HG03378 (cell line): ENCODE measurements at regions not wholly inside any gene's neighbourhood (a gene's known extent, or its start where the extent isn't known, plus 50 kb on each side); places are given as distances from the start of the nearest gene placed in this dataset.
"Not testable (repeated sequence)": the region's sequence is repeated elsewhere in the genome, so short reads cannot be mapped to it uniquely, and the experiment has no call there.

ENCODE experiments used
- ATAC-seq: cut with Tn5 transposase; IDR thresholded peaks from one replicate; pipeline ENCODE4 v1.9.1; 2021; ENCODE audit warnings: mild to moderate bottlenecking, moderate library complexity; ENCODE audit not compliant: unreplicated experiment

DNA sequence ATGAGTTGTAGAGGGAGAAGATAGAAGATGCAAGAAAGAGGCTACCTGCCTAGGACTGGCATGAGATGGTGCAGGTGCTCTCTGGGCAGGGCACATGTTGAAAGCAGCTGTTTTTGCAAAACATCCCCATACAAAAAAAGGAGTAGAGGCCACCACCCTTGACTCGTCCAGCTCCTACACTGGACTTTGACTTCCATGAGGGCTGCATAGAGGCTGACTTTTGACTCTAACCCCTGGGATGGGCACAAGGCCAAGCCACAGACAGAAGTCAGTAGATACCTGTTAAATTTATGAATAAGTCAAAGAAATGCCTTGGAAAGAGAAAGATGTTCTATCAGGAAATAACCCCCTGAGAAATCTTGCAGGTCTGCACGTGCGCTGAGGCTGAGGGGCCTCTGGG lies 1139.1 kb upstream of the TMEM132C start:
- ATAC-seq: no peak

DNA sequence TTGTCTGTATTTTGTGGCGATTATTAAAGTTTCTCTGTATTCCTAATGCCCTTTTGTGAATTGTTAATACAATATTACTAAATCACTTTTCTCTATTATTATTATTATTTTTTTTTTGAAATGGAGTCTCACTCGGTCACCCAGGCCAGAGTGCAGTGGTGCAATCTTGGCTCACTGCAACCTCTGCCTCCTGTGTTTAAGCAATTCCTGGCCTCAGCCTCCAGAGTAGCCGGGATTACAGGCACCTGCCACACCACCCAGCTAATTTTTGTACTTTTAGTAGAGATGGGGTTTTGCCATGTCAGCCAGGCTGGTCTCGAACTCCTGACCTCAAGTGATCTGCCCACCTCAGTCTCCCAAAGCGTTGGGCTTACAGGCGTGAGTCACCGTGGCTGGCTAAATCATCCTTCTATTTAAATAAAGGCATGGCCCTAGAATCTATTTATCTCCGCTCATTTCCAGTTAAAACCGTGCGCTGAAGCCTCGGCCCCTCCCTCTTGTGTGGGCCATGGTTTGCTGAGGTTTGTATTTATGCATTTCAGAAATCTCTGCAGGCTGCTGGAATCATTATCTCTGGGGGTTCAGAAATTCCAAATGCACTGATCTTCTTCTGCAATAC lies 1136.4 kb upstream of the TMEM132C start:
- ATAC-seq: no peak

DNA sequence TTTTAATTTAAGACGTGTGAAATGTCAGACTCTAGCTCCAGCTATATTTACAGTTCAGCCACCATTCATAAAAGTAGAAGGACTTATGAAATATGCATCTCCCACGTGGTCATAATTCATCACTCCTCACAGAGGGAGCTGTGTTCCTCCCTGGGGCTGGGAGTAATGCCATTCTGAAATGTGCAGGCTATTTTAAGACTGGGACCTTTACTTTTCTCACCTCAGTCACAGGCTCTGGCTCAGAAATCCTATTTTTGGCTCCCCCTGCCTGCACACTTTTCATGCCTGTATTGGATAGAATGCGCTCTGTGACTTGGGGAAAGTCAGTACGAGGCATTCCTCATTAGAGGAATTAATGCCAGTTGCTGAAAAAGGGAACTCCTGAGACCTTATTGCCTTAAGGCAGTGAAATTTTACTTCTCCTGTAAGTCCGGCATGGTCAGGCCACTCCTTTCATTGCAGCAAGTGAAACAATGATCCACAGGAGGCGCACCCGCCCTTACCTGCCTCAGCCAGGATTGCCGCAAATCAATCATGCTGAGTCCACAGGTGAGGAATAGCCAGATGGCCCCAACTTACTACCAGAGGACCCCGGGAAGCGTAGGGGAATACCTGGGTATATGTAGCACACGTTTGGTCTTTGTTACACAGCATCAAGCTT lies 1133.2 kb upstream of the TMEM132C start:
- no peak for ATAC-seq

GRCh38 chr12:127140864-127141484 lies 1126.0 kb upstream of the TMEM132C start:
- ATAC-seq: not testable (repeated sequence)

GRCh38 chr12:127143020-127143419 lies 1124.0 kb upstream of the TMEM132C start:
- no peak for ATAC-seq

GRCh38 chr12:127144770-127145169 lies 1122.2 kb upstream of the TMEM132C start:
- no peak for ATAC-seq

DNA sequence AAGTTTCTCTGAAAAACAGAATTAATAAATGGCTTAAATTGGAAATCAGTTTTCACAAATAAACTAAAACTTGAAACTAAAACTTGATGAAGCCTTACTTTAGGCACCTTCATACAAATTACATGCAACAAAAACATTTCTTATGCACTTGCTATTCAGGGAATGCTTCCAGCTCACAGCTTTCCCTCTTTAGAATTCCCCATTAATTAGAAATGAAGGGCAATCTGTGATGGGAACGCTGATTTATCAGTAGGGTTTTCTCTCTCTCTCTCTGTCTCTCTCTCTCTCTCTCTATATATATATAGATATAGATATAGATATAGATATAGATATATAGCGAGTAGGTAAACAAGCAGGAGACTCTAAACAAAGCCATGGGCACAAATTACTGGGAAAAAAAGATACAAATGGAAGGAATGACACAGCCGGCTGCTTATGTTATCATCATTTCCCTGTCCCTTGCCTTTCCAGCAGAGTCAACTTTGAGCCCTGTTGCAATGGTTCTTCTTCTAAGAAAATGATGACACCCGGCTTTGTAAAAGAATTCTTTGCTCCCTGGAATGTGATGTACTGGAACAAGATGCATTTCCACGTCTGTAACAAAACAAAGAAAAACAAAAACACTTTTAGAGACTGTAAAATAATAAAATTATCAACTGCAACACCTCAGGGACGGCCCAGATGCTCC lies 1121.6 kb upstream of the TMEM132C start:
- ATAC-seq: no peak

- ATAC-seq: no peak
Measured at GRCh38 chr12:127145929-127146789, 1120.8 kb upstream of the TMEM132C start.

DNA sequence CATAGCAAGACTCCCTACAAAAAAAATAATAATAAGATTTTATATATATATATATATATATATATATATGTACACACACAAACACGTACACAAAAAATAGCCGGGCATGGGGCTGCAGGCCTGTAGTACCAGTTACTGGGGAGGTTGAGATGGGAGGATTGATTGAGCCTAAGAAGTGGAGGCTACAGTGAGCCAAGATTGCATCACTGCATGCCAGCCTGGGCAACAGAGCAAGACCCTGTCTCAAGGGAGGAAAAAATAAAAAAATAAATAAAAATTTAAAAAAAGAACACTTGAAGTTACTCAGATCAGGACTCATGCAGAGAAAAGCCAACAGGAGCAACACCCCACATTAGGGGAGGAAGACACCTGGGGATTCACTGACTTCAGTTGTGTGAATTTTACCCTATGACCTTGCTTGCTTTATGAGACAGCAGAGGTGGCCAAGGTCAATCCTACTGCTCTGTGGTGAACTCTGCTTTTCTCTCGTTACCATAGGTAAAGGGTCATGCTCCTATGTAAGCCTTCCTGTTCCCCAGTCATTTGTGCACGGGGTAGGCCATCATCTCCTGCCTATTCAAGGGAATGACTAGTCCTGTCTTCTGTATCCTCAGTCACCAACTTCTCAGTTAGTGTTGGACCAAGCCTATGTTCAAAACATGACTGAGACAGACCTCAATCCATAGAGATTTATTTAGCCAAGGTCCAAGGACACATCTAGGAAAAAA lies 1119.8 kb upstream of the TMEM132C start:
- ATAC-seq: no peak

DNA sequence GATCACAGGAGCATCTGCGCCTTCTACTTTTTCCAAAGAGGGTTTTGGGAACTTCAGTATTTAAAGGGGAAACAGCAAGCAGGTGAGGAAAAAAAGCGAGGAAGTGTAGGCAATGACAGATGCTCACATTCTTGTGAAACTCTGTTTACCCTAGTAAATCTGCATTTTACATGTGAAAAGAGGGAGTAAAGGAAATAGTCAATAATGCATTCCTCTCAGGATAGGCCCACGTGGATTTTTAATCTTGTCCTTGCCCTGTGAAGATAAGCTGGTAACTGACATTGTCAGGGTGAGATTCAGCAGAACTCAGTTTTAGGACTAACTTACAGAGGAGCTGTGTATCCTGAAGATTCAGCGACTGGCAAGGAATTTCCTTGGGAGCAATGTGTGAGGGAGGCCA lies 1119.2 kb upstream of the TMEM132C start:
- no peak for ATAC-seq

- ATAC-seq: no peak
Measured at GRCh38 chr12:127148318-127148717, 1118.7 kb upstream of the TMEM132C start.

DNA sequence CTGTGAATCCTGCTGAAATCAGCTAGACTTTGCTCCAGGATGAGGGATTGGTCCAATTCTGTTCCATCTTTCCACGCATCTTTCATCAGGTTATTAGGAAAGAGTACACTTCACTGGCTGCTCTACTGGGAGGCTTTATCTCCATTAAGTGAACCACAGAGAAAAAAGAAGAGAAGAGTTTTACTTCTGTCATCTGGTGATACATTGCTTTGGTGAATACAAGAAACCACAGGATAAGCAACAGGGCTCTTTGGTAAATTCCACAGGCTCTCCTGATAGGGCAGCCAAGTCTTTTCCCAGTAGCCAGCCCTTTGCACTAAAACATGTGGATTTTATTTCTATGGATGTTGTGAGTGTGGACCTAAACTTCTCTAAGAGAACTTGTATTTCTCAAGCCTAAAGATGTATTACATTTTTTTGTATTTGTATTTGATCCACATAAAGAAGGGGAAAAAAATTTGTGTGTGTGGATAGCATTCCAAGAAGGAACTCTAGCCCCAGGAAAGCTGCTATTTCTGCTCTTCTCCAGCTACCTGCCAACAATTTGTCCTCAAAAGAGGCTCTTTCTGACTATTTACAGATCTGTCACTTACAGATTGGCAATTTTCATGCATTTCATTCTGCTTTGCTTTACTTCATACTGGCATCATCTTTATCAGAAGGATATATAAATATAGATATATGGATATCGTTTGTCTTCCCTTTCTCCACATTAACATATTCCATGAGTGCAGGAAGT lies 1117.6 kb upstream of the TMEM132C start:
- no peak for ATAC-seq

- peak; percentile 55 for ATAC-seq
Measured at GRCh38 chr12:127150028-127150427, 1116.9 kb upstream of the TMEM132C start.

DNA sequence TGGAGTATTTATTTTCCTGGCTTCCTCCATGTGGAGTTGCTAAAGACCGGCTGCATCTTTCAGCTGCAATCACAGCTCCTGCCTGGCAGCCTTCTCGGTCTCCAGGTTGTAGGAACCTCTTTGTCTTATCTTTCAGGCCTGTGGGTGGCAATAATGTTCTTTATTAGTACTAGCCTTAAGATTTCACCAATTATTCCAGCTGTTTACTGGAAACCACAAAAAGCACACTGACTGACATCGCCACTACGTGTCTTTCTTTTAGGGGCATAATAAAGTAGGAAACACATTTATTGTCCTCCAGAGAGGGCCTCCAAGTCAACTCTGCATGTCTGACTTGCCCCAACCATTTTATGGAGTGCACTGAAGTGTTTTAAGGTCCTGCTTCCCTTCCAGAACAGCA lies 1116.5 kb upstream of the TMEM132C start:
- ATAC-seq: no peak

GRCh38 chr12:127150956-127151355 lies 1116.0 kb upstream of the TMEM132C start:
- no peak for ATAC-seq

DNA sequence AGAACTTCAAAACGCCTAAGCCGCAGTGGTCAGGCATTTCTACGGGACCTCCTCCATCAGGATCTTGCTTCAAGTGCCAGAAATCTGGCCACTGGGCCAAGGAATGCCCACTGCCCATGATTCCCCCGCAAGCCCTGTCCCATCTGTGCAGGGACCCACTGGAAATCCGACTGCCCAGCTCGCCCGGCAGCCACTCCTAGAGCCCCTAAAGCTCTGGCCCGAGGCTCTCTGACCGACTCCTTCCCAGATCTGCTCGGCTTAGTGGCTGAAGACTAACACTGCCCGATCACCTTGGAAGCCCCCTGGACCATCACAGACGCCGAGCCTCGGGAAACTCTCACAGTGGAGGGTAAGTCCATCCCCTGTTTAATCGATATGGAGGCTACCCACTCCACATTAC lies 1113.0 kb upstream of the TMEM132C start:
- no peak for ATAC-seq

- not testable (repeated sequence) for ATAC-seq
Measured at GRCh38 chr12:127154830-127155229, 1112.1 kb upstream of the TMEM132C start.

GRCh38 chr12:127155935-127156619 lies 1110.9 kb upstream of the TMEM132C start:
- not testable (repeated sequence) for ATAC-seq
